ENCODE measurements at regions not wholly inside any gene's neighbourhood (a gene's known extent, or its start where the extent isn't known, plus 50 kb on each side); places are given as distances from the start of the nearest gene placed in this dataset.

- WGBS (ENCODE audit: low lambda C conversion rate), result 3% methylated on average over 3 of the region's 7 CpGs
- Histone ChIP-seq H3K36me3 (replicated peaks in 1 of 2; ENCODE audit: control insufficient read depth in 1 of 2, insufficient read depth in 2 of 2, low read length in 2 of 2) (no peaks in the 10 kb centered on the region), H3K4me2 (ENCODE audit: low read depth, low read length) (no peak overlapping the region), H3K9me3 (ENCODE audit: low read length) (no peaks in the 10 kb centered on the region), H3K79me2 (ENCODE audit: insufficient read depth, low read length) (no peaks in the 10 kb centered on the region), H2AFZ (ENCODE audit: low read length) (no peak overlapping the region), H4K20me1 (ENCODE audit: insufficient read depth, low read length) (no peaks in the 10 kb centered on the region), H3K4me3 (replicated peaks in 1 of 3; ENCODE audit: insufficient read depth in 1 of 3, low read depth in 2 of 3, low read length in 3 of 3) (no peak overlapping the region), H3K4me1 (ENCODE audit: insufficient read depth, low read length) (no peaks in the 10 kb centered on the region), H3K9ac (ENCODE audit: insufficient read depth, low read depth, low read length) (no peak overlapping the region), H3K27ac (ENCODE audit: extremely low read length, insufficient read depth, low read length) (no peak overlapping the region), H3K27me3 (ENCODE audit: control insufficient read depth in 1 of 2, insufficient read depth in 2 of 2, low read length in 2 of 2) (peaks cover 3 to 35% of the 10 kb centered on the region in 2 experiments; a peak in 3 of 5 replicates)
- intact Hi-C loops (cut with micrococcal nuclease; ENCODE audit: unreplicated experiment), result no loop called here
- no TSS peak for BruUV-seq (replicated peaks)
- POLR2A ChIA-PET, result no interaction called here
- ATAC-seq (no peak), DNase-seq (ENCODE audit: low spot score) (no peak), FAIRE-seq (no peak)
- in situ Hi-C loops (cut with HindIII; ENCODE audit: extremely low pct_ligation_motif_present, low pct_unique_long_range_greater_than_20kb), result loop anchor here (25.0 kb wide), 2 partner anchors 526 to 676 kb away; no protein-coding TSS in a partner anchor
- no peak for TF ChIP-seq ZNF251 (CRISPR knock-in tag; IDR thresholded peaks at IDR 0.05)
- TF ChIP-seq SMAD9 (CRISPR knock-in tag; IDR thresholded peaks at IDR 0.05), result no peak
- no peak for TF ChIP-seq POLR2AphosphoS2 (IDR thresholded peaks at IDR 0.05; ENCODE audit: low read depth, low read length)
- TF ChIP-seq JUN (CRISPR knock-in tag; IDR thresholded peaks at IDR 0.05), result no peak
- TF ChIP-seq FOXK2 (IDR thresholded peaks at IDR 0.05), result no peak
- TF ChIP-seq YY1 (IDR thresholded peaks at IDR 0.05; ENCODE audit: insufficient read depth, insufficient replicate concordance, low read depth, low read length), result no peak
- TF ChIP-seq CAMTA2 (CRISPR knock-in tag; IDR thresholded peaks at IDR 0.05; ENCODE audit: borderline replicate concordance), result no peak
- no peak for TF ChIP-seq SATB2 (CRISPR knock-in tag; IDR thresholded peaks at IDR 0.05)
- no peak for TF ChIP-seq MBNL3 (CRISPR knock-in tag; conservative IDR thresholded peaks at IDR 0.05)
- no peak for TF ChIP-seq MAFK (conservative IDR thresholded peaks at IDR 0.05 in 1 of 2, IDR thresholded peaks at IDR 0.05 in 1 of 2; ENCODE audit: low read length in 2 of 2)
- no peak for TF ChIP-seq AKAP8 (CRISPR knock-in tag; IDR thresholded peaks at IDR 0.05)
- CTCF ChIA-PET (ENCODE audit: low intra/inter-chr PET ratio, low total read pairs), result no interaction called here
These were observed 76.3 kb upstream of the SEC11C start for GRCh38 chr18:59063300-59063906.

Measured in HepG2 (cell line).